ENCODE measurements at regions not wholly inside any gene's neighbourhood (a gene's known extent, or its start where the extent isn't known, plus 50 kb on each side); places are given as distances from the start of the nearest gene placed in this dataset.

GRCh38 chr4:138078253-138078652 lies 163.9 kb downstream of the SLC7A11 start:
- Histone ChIP-seq H3K36me3 (no peaks in the 10 kb centered on the region), H3K9me3 (no peaks in the 10 kb centered on the region), H3K4me1 (no peaks in the 10 kb centered on the region), H3K4me3 (no peak overlapping the region), H3K27me3 (no peaks in the 10 kb centered on the region), H3K27ac (no peak overlapping the region)
- no peak for DNase-seq
- intact Hi-C loops (cut with DNase I; ENCODE audit: low total_unique reads) = no loop called here
- TF ChIP-seq CTCF (IDR thresholded peaks at IDR 0.05) (no peak), EP300 (IDR thresholded peaks at IDR 0.05) (no peak), POLR2A (IDR thresholded peaks at IDR 0.05) (no peak), POLR2AphosphoS5 (IDR thresholded peaks at IDR 0.05) (no peak)
- 48 to 64% (median 63%) methylated on average over 2 of the region's 2 CpGs for WGBS, 5 donors

GRCh38 chr4:138076561-138076960 lies 165.6 kb downstream of the SLC7A11 start:
- H3K9me3 ChIP-seq = no peaks in the 10 kb centered on the region
- no peak for DNase-seq
- H3K27ac ChIP-seq = no peak overlapping the region
- no peak for TF ChIP-seq POLR2A (IDR thresholded peaks at IDR 0.05)
- TF ChIP-seq CTCF (IDR thresholded peaks at IDR 0.05) = no peak
- no peak for TF ChIP-seq EP300 (IDR thresholded peaks at IDR 0.05)
- TF ChIP-seq POLR2AphosphoS5 (IDR thresholded peaks at IDR 0.05) = no peak
- WGBS, 5 donors = 91 to 94% (median 93%) methylated on average over 1 of the region's 1 CpG
- H3K36me3 ChIP-seq = no peaks in the 10 kb centered on the region
- no peaks in the 10 kb centered on the region for H3K4me1 ChIP-seq
- intact Hi-C loops (cut with DNase I; ENCODE audit: low total_unique reads) = no loop called here
- H3K4me3 ChIP-seq = no peak overlapping the region
- no peaks in the 10 kb centered on the region for H3K27me3 ChIP-seq

- intact Hi-C loops (cut with DNase I; ENCODE audit: low total_unique reads) = no loop called here
- no peaks in the 10 kb centered on the region for H3K36me3 ChIP-seq
- TF ChIP-seq POLR2AphosphoS5 (IDR thresholded peaks at IDR 0.05) = no peak
- no peak for TF ChIP-seq EP300 (IDR thresholded peaks at IDR 0.05)
- no peak for TF ChIP-seq CTCF (IDR thresholded peaks at IDR 0.05)
- no peak for TF ChIP-seq POLR2A (IDR thresholded peaks at IDR 0.05)
- no peaks in the 10 kb centered on the region for H3K9me3 ChIP-seq
- H3K27ac ChIP-seq = no peak overlapping the region
- no peaks in the 10 kb centered on the region for H3K4me1 ChIP-seq
- 48 to 67% (median 57%) methylated on average over 2 of the region's 2 CpGs for WGBS, 5 donors
- H3K4me3 ChIP-seq = no peak overlapping the region
- no peak for DNase-seq
- H3K27me3 ChIP-seq = no peaks in the 10 kb centered on the region
Observed at GRCh38 chr4:138070816-138071215, 171.3 kb downstream of the SLC7A11 start.

DNA sequence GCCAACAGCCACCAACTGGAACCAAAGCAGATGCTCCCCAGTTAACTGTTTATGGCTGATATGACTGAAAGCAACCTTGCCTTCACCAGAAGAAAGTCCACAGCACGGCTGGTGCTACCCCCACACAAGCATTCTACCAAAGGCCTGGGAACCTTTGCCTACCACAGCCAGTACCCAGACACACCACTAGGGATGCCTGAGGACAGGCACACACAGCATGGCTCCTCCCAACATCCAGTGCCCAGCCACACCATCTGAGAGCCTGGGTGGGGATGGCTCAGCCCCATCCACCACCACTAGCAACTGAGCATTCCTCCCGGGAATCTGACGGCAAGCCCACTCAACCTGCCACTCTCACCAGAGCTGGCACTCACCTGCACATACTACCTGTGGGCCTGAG lies 178.6 kb downstream of the SLC7A11 start:
- Histone ChIP-seq H3K36me3 (no peaks in the 10 kb centered on the region), H3K4me3 (no peak overlapping the region), H3K27me3 (no peaks in the 10 kb centered on the region), H3K9me3 (no peaks in the 10 kb centered on the region), H3K27ac (no peak overlapping the region), H3K4me1 (no peaks in the 10 kb centered on the region)
- intact Hi-C loops (cut with DNase I; ENCODE audit: low total_unique reads) = no loop called here
- no peak for DNase-seq
- TF ChIP-seq EP300 (IDR thresholded peaks at IDR 0.05) (no peak), POLR2A (IDR thresholded peaks at IDR 0.05) (no peak), POLR2AphosphoS5 (IDR thresholded peaks at IDR 0.05) (no peak), CTCF (IDR thresholded peaks at IDR 0.05) (no peak)
- WGBS, 5 donors = 95 to 100% (median 100%) methylated on average over 3 of the region's 3 CpGs

Data from stomach (tissue), 8 donors.